ENCODE measurements at regions not wholly inside any gene's neighbourhood (a gene's known extent, or its start where the extent isn't known, plus 50 kb on each side); places are given as distances from the start of the nearest gene placed in this dataset.

DNA sequence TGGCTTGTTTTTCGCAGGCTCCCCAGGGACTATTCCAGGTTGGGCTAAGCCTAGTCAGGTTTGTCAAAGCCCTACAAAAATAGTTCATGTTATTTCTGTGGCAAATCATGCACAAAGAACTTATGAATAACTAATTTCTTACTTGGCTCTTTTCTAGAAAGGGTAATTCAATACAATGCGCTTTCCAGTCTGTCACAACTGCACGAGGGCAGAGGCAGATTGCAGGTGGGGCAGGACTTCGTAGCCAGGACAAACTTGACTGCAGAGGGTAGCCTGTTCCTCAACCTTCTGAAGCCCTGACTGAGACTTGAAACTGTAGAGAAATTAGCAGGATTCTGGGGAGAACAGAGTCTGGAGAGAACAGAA, 253.5 kb downstream of the QKI start:
- Histone ChIP-seq H3K36me3 (no peaks in the 10 kb centered on the region), H3K4me1 (peaks cover 20% of the 10 kb centered on the region; the same call in 1 of the 2 replicates), H3K27me3 (no peaks in the 10 kb centered on the region), H3K4me3 (ENCODE audit: low read depth, low read length) (no peak overlapping the region), H3K9me3 (no peaks in the 10 kb centered on the region; the same call in 1 of the 2 replicates)
- no peak for TF ChIP-seq CTCF (IDR thresholded peaks at IDR 0.05; ENCODE audit: low read depth, low read length)
- DNase-seq: no peak

DNA sequence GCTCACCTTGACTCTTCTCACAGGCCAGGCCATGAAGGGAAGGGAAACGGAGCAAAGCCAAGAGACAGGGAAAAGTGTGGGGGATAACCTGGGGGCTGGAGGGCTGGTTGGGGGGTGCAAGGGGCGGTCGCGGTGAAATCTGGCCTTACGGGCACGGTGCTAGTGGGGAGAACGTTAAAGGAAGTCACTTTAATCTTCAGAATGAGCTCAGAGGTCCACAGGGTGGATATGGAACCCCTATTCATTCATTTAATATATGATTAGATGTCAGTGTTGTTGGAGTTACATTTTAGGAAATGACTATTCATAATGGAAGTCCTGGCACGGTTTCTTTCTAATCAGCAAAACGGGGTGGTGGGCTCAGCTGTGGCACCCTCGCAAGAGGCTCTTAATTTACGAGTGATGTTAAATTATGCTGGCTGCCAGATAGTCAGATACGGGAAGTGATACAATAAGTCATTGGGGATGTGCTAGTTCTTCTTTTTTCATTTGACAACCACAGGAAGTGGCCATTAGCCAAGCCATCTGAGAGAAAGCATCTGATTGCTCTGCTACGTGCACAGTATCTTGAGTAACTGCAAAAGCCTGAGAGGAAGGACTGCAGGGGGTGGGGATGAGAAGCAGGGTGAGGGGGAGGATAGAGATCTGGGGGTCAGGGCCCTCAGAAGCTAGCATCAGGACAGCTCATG, 253.0 kb downstream of the QKI start:
- H3K4me3 ChIP-seq (ENCODE audit: low read depth, low read length): no peak overlapping the region; the same call in 1 of the 2 replicates

GRCh38 chr6:163665464-163665863, 250.9 kb downstream of the QKI start:
- no peak overlapping the region for H3K4me3 ChIP-seq (ENCODE audit: low read depth, low read length)
- no peaks in the 10 kb centered on the region for H3K36me3 ChIP-seq
- no peak for TF ChIP-seq CTCF (IDR thresholded peaks at IDR 0.05; ENCODE audit: low read depth, low read length)
- no peaks in the 10 kb centered on the region for H3K9me3 ChIP-seq
- H3K4me1 ChIP-seq: peaks cover 33% of the 10 kb centered on the region
- no peak for DNase-seq
- no peaks in the 10 kb centered on the region for H3K27me3 ChIP-seq

More for the DNA sequence above, 253.0 kb downstream of the QKI start:
- no peak for DNase-seq
- no peak for TF ChIP-seq CTCF (IDR thresholded peaks at IDR 0.05; ENCODE audit: low read depth, low read length)
- H3K27me3 ChIP-seq: no peaks in the 10 kb centered on the region
- no peaks in the 10 kb centered on the region; the same call in 1 of the 2 replicates for H3K9me3 ChIP-seq
- H3K36me3 ChIP-seq: no peaks in the 10 kb centered on the region
- peaks cover 20% of the 10 kb centered on the region; the same call in 1 of the 2 replicates for H3K4me1 ChIP-seq

GRCh38 chr6:163663575-163663974, 249.1 kb downstream of the QKI start:
- H3K4me3 ChIP-seq (ENCODE audit: low read depth, low read length): no peak overlapping the region
- H3K9me3 ChIP-seq: no peaks in the 10 kb centered on the region
- H3K27me3 ChIP-seq: no peaks in the 10 kb centered on the region
- peaks cover 27% of the 10 kb centered on the region for H3K4me1 ChIP-seq
- no peak for DNase-seq
- TF ChIP-seq CTCF (IDR thresholded peaks at IDR 0.05; ENCODE audit: low read depth, low read length): no peak
- H3K36me3 ChIP-seq: no peaks in the 10 kb centered on the region

DNA sequence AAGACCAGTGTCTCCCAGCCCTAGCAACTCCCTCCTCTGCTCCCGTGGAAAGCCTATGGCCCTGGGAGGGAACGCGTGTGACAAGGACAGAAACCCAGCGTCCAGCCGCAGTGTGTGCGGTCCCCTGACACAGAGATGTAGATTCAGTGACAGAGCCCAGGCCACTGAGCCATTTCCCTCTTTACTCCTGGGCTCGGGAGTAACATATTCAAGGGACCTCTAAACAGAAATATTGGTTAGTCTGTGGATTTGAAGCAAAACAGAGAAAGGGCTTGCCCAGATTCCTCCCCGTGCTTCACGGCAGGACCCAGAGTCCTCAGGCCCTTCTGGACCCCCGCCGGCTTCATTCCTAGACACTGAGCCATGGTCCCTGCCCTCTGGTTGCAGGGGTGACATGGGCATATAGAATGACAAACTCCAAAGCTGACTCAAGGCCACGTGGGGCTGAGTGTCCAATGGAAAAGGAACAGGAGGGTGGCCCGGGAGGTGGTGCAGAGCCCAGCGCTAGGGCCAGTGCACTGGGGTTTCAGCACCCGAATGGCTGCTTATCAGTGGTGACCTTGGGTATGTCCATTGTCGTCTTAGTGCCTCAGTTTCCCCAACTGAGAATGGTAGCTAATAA, 248.2 kb downstream of the QKI start:
- TF ChIP-seq CTCF (IDR thresholded peaks at IDR 0.05; ENCODE audit: low read depth, low read length): no peak
- H3K36me3 ChIP-seq: no peaks in the 10 kb centered on the region
- no peaks in the 10 kb centered on the region for H3K27me3 ChIP-seq
- peaks cover 20% of the 10 kb centered on the region for H3K4me1 ChIP-seq
- H3K9me3 ChIP-seq: no peaks in the 10 kb centered on the region
- H3K4me3 ChIP-seq (ENCODE audit: low read depth, low read length): no peak overlapping the region
- DNase-seq: no peak

DNA sequence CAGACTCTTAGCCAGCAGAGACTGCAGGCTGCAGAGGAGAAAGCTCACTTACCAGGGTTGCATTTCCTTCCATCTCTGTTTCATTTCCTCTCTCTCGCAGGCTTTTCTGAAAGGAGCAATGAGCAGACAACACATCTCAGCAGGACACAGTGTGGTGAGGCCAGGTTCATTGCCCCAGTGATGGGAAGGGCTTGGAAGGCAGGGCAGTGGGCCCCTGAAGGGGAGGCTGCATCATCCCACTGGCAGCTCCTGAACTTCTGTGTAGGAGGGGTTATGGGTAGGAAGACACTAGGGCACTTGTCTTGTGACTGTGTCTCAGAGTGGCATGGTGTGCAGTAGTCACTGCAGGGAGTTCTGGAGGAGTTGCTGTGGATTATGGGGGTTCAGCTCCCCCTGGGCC, 246.8 kb downstream of the QKI start:
- H3K36me3 ChIP-seq: no peaks in the 10 kb centered on the region
- H3K4me1 ChIP-seq: peaks cover 13% of the 10 kb centered on the region
- no peaks in the 10 kb centered on the region for H3K27me3 ChIP-seq
- no peaks in the 10 kb centered on the region for H3K9me3 ChIP-seq
- TF ChIP-seq CTCF (IDR thresholded peaks at IDR 0.05; ENCODE audit: low read depth, low read length): no peak
- DNase-seq: no peak
- H3K4me3 ChIP-seq (ENCODE audit: low read depth, low read length): no peak overlapping the region
